ENCODE measurements at regions not wholly inside any gene's neighbourhood (a gene's known extent, or its start where the extent isn't known, plus 50 kb on each side); places are given as distances from the start of the nearest gene placed in this dataset.
A peak's percentile ranks its signal among the peaks of the same experiment; 100 is the strongest.
"Not testable (repeated sequence)": the region's sequence is repeated elsewhere in the genome, so short reads cannot be mapped to it uniquely, and the experiment has no call there.

GRCh38 chr7:130948822-130949221, 214.8 kb upstream of the KLF14 start:
- DNase-seq = no peak

- no peak for DNase-seq
Measured at GRCh38 chr7:130949550-130949949, 215.5 kb upstream of the KLF14 start.

DNA sequence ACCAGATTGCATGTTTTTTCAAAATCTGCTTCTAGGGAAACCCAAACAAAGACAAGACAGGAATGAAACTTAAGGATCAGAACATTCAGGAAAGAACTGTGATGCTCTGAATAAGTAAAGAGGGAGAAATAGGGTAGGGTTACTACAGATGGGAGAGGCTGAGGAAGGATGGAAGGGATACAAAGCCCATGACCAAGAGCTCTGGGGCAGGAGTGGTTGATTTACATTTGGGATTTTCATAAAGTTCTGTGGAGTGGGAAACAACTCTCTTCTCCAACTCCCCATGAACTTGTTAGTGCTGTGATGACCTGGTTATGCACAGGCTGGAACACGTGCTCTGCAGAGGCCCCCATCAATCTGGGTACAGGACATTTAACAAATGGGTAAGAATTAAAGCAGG, 216.0 kb upstream of the KLF14 start:
- DNase-seq = no peak

- DNase-seq = no peak
Measured at GRCh38 chr7:130950741-130951140, 216.7 kb upstream of the KLF14 start.

DNA sequence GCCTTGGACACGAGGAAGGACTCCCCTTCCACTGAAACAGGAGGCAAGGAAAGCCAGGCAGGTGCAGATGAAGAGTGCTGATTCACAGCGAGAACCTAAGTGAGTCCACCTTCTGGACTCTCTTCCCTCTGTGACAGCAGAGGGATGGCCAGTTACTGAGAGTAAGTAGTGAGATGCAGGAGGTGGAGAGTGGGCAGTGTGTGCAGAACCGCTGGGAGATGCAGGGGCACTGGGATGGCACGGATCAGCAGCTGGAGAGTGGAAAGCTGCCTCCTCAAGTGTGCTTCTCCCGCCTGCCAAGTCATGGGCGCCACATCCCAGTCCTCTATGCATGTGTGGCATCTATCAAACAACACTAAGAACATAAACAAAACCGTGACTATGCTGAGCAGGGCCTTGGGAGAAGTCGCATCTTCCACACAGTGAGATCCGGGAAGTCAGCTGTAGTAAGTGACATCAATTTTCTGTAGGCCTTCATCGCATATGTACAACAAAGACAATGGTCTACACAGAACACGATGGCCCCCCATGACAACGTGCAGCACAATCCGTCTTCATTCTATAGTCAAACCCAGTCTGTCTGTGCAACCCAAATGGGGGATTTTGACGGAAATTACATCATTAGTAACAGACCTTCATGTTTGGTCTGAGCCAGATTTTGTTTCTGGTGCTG, 217.4 kb upstream of the KLF14 start:
- DNase-seq = no peak

DNA sequence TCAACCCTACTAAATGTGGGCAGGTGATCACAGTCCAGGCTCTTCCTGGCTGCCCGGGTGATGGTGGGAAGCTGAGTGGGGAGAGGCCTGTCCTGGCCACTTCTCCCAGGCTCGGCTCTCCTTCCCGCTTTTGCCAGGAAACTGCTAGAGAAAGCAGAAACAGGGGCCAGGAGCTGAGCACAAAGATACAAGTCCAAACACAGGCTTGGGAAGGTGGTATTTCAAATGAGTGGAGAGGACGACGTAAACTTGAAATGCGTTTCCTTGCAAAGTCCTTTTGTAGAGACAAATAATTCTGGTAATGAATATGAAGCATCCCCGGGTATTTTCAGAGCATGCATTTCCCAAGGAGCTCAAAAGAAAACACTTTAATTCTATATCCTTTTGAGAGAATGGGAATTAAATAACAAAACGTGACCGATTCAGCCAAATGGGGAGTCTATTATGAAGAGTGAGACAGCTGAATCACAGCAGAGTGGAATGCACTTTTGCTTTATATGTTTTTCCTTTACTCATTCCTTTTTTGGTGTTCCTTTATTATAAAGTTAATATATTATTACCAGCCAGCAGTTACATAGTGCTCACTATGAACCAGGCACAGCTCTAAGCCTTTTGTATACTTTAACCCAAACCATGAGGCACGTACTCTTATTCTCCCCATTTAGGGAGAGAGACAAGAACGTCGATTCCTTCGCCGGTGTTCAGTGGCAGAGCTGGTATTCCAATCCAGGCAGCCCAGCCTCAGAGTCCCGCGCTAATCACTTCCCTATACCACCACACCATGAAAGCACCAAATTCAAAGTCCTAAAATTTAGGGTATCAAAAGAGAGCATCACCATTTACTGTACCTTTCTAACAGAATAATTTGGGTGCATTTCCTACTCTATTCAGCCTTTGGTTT, 218.2 kb upstream of the KLF14 start:
- no peak for DNase-seq

GRCh38 chr7:130953196-130953595, 219.2 kb upstream of the KLF14 start:
- DNase-seq = no peak

- no peak for DNase-seq
Measured at GRCh38 chr7:130954918-130955564, 221.0 kb upstream of the KLF14 start.

DNA sequence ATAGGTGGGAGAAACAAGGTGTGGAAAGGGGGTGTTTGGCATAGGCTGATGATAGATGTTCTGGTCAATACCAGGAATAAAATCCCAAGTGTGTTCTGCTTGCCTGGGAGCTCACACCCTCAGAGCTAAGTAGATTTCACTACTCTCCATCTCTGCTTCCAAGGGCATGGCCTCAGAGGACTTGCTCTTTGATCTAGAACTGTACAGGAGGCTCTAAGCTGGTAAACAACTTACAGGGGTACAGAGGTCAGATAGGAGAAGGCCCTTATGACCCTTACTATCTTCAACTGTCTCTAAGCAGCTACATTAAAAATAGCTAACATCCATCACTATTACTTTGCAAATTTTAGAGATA, 221.5 kb upstream of the KLF14 start:
- DNase-seq = no peak

- DNase-seq = peak; percentile 59
Measured at GRCh38 chr7:130956417-130957136, 222.6 kb upstream of the KLF14 start.

GRCh38 chr7:130957137-130957513, 223.1 kb upstream of the KLF14 start:
- DNase-seq = peak; percentile 10

DNA sequence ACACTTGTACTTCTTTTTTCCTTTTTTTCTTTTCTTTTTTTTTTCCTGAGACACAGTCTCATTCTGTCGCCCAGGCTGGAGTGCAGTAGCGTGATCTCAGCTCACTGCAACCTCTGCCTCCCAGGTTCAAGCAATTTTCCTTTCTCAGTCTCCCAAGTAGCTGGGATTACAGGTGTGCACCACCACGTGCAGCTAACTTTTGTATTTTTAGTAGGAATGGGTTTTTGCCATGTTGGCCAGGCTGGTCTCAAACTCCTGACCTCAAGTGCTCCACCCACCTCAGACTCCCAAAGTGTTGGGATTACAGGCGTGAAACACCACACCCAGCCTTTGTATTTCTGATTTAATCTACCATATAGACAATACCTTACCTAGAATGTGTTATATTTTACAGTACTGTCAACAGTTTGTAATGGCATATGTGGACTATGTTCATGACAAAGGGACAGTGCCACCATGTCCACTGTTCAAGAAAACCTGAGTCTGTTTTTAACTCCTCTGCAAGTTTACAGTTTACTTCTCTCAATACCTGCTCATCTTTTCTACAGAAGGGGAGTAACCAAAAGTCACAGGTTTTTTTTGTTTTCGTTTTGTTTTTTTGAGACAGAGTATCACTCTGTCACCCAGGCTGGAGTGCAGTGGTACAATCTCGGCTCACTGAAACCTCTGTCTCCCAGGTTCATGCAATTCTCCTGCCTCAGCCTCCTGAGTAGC, 223.9 kb upstream of the KLF14 start:
- DNase-seq = not testable (repeated sequence)

GRCh38 chr7:130958846-130959245, 224.8 kb upstream of the KLF14 start:
- no peak for DNase-seq

GRCh38 chr7:130959743-130960207, 225.8 kb upstream of the KLF14 start:
- DNase-seq = peak; percentile 72

DNA sequence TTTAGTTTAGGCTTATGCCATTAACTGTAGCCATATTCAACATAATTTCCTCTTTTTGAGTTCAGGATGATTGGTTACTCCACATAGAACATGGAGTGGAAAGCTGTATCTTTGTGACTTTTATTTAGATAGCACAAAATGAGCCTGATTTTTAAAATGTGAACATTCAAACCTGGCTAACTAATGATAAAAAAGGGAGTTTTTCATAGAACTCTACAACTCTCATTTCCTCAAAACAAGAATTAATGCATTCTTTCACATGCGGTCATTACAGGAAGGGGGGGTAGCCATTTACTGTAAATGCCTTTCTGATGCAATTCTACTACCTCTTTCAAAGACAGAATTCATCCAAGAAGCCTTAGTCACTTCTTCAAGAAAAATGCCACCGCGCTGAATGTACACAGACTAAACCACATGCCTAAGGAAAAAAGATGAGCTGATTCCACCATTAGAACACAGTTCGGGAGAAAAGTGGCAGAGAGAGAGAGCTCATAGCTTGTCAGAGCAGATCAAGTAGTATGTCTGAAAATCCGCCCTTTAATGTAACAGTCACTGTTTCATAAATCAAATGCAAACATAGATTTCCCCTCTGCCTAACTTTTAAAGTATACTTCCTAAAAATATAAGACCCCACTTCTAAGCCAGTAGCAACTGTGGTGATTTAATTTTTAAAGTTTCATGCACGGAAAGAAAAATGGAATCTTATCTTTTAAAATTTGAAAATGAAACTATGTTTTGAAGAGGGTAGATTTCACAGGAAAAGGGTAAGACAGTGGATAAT, 226.4 kb upstream of the KLF14 start:
- DNase-seq = peak; percentile 86

GRCh38 chr7:130961128-130961601, 227.2 kb upstream of the KLF14 start:
- DNase-seq = peak; percentile 18

GRCh38 chr7:130962109-130962508, 228.1 kb upstream of the KLF14 start:
- DNase-seq = no peak

- peak; percentile 78 for DNase-seq
Measured at GRCh38 chr7:130963339-130963738, 229.3 kb upstream of the KLF14 start.

DNA sequence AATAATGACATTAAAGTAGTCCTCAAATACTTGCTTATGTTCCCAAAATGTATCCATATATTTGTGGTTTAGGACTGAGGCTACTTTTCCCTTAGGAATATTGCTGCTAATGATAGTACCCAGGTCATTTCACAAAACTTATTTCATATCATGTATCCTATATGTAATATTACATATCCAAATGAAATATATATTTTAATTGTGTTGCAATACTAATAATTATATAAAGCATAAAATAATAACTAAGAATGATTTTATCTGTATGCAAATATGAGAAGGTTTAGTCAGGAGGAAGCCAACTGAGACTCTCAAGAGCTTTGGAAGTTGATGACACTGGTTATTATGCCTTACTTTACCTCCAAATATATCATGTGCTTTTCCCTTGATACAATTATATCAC, 231.5 kb upstream of the KLF14 start:
- no peak for DNase-seq

DNA sequence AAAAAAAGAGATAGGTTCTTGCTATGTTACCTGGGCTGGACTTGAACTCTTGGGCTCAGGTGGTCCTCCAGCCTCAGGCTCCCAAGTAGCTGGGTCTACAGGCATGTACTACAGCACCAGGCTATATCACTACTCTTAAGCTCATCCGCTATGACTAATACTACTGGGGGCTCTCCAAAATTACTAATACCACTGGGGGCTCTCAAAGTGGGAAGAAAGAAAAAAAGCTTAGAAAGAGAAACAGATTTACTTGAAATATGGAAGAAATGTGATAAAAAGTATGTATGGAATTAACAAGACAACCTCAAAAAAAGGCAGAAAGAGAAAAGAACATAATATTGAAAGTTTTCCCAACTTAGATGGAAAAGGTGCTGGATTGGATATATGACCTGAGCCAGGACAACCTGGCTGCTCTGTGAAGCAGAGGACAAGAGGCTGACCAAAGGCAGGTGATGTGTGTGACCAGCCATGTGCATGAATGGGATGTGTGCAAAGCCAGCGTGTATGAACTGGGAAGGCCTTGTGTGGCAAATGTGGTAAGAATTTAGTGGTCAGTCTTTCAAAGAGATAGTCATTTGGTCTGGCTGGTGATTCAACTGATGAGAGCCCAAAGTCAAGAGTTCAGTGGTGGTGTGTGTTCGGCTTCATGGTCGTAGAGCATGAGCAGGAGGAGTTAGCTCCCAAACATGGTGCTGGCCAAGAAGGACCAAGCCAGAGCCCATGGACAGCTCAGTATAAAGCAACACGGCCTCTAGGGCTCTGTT, 232.4 kb upstream of the KLF14 start:
- DNase-seq = no peak

Data from dermis blood vessel endothelial cell (primary cell).